ENCODE measurements at regions not wholly inside any gene's neighbourhood (a gene's known extent, or its start where the extent isn't known, plus 50 kb on each side); places are given as distances from the start of the nearest gene placed in this dataset.

DNA sequence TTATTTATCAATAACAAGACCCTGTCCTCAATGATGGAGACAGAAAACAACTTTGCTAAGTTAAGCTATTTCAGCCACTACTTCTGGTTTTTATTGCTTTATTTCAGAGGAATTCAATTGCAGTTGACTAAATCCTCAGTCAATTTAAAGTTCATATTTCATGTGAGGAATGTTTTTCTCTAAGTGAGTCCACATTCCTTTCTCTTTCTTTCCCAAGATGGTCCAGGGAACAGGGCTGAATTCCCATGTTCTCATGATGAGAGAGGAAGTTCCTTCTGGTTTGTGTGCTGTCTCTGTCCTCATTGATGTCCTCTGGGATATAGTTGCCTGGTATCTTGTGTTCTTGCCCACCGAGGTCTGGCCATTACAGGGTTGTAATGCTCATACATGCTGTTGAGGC lies 117.2 kb downstream of the SLIT2 start:
- H3K4me1 Mint-ChIP-seq, result no peaks in the 10 kb centered on the region
- ATAC-seq (replicated peaks), result no peak
- H3K36me3 Mint-ChIP-seq (ENCODE audit: low read depth), result no peaks in the 10 kb centered on the region
- no peaks in the 10 kb centered on the region for H3K9me3 Mint-ChIP-seq
- H3K4me3 Mint-ChIP-seq, result no peak overlapping the region
- H3K27me3 Mint-ChIP-seq, result peaks cover 4% of the 10 kb centered on the region
- no peak overlapping the region for H3K27ac Mint-ChIP-seq

- Mint-ChIP-seq H3K4me3 (no peak overlapping the region), H3K9me3 (no peaks in the 10 kb centered on the region)
- no peak for ATAC-seq (replicated peaks)
Observed at GRCh38 chr4:20370274-20370673, 118.6 kb downstream of the SLIT2 start.

GRCh38 chr4:20376070-20376469 lies 124.4 kb downstream of the SLIT2 start:
- Mint-ChIP-seq H3K4me1 (no peaks in the 10 kb centered on the region), H3K27ac (no peak overlapping the region), H3K27me3 (peaks cover 18% of the 10 kb centered on the region), H3K36me3 (ENCODE audit: low read depth) (no peaks in the 10 kb centered on the region), H3K9me3 (no peaks in the 10 kb centered on the region), H3K4me3 (no peak overlapping the region)
- ATAC-seq (replicated peaks), result no peak

More at GRCh38 chr4:20370274-20370673, 118.6 kb downstream of the SLIT2 start:
- Mint-ChIP-seq H3K27ac (no peak overlapping the region), H3K4me1 (no peaks in the 10 kb centered on the region), H3K36me3 (ENCODE audit: low read depth) (no peaks in the 10 kb centered on the region), H3K27me3 (peaks cover 4% of the 10 kb centered on the region)

GRCh38 chr4:20378181-20378580 lies 126.5 kb downstream of the SLIT2 start:
- Mint-ChIP-seq H3K4me1 (no peaks in the 10 kb centered on the region), H3K27ac (no peak overlapping the region), H3K27me3 (peaks cover 18% of the 10 kb centered on the region), H3K4me3 (no peak overlapping the region), H3K36me3 (ENCODE audit: low read depth) (no peaks in the 10 kb centered on the region), H3K9me3 (no peaks in the 10 kb centered on the region)
- ATAC-seq (replicated peaks), result no peak

GRCh38 chr4:20381005-20381404 lies 129.3 kb downstream of the SLIT2 start:
- Mint-ChIP-seq H3K9me3 (no peaks in the 10 kb centered on the region), H3K27me3 (peaks cover 14% of the 10 kb centered on the region), H3K4me3 (no peak overlapping the region), H3K27ac (no peak overlapping the region), H3K36me3 (ENCODE audit: low read depth) (no peaks in the 10 kb centered on the region), H3K4me1 (no peaks in the 10 kb centered on the region)
- ATAC-seq (replicated peaks), result no peak

GRCh38 chr4:20383283-20383682 lies 131.6 kb downstream of the SLIT2 start:
- no peak overlapping the region for H3K4me3 Mint-ChIP-seq
- no peaks in the 10 kb centered on the region for H3K9me3 Mint-ChIP-seq
- H3K36me3 Mint-ChIP-seq (ENCODE audit: low read depth), result no peaks in the 10 kb centered on the region
- no peak overlapping the region for H3K27ac Mint-ChIP-seq
- ATAC-seq (replicated peaks), result no peak
- H3K4me1 Mint-ChIP-seq, result no peaks in the 10 kb centered on the region
- H3K27me3 Mint-ChIP-seq, result peaks cover 10% of the 10 kb centered on the region

GRCh38 chr4:20383969-20384368 lies 132.3 kb downstream of the SLIT2 start:
- ATAC-seq (replicated peaks), result no peak
- Mint-ChIP-seq H3K36me3 (ENCODE audit: low read depth) (no peaks in the 10 kb centered on the region), H3K27ac (no peak overlapping the region), H3K4me3 (no peak overlapping the region), H3K4me1 (no peaks in the 10 kb centered on the region), H3K9me3 (no peaks in the 10 kb centered on the region), H3K27me3 (peaks cover 5% of the 10 kb centered on the region)

DNA sequence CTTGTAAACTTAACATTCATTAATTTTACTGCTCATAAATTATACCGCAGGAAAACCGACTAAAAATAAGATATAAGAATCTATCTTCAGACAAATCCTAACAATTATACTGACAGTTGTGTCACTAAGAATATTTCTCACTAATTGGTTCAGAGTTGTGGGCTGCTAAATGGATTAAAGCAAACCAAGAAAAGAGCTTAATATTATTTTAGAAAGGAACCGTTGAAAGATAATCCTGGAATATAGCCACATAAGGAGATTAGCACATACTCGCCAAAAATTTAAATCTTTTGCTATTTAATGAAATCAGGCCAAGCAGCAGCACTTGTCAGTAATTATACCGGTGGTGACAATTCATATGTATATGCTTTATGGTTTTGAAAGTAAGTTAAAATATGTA lies 132.8 kb downstream of the SLIT2 start:
- H3K4me3 Mint-ChIP-seq, result no peak overlapping the region
- H3K27me3 Mint-ChIP-seq, result peaks cover 4% of the 10 kb centered on the region
- H3K4me1 Mint-ChIP-seq, result no peaks in the 10 kb centered on the region
- H3K36me3 Mint-ChIP-seq (ENCODE audit: low read depth), result no peaks in the 10 kb centered on the region
- no peaks in the 10 kb centered on the region for H3K9me3 Mint-ChIP-seq
- no peak overlapping the region for H3K27ac Mint-ChIP-seq
- no peak for ATAC-seq (replicated peaks)

DNA sequence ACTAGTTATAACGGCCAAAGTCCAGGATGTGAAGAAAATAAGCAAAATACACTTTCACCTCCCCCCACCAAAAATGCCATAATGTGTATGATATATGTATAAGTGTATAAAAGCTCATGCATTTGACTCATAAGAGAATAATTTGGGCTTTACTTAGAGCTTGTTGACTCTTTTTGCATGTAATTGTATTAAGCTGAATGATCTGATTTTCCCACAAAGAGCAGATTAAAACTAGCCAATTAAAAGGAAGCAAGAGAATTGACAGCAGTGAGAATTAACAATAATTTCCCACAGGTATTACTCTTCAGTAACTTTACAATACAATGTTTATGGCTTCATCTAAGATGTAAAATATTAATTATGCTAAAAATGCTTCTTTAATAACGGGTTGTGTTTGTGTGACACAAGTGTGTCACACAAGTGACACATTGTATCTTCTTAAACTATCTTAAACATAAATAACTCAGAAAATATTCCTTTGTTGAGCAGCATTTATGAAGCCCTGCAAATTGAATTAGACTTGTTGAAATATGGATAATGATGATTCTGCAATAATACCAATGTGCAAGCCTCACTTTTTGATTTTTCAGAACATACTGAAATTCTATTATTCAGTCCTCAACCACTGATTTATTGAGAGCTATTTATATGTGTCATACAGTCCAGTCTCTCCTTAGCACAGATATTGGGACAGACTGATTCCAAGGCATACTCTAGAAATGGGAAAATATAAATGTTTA lies 134.5 kb downstream of the SLIT2 start:
- no peaks in the 10 kb centered on the region for H3K36me3 Mint-ChIP-seq (ENCODE audit: low read depth)
- no peaks in the 10 kb centered on the region for H3K9me3 Mint-ChIP-seq
- no peak overlapping the region for H3K4me3 Mint-ChIP-seq
- no peak for ATAC-seq (replicated peaks)
- H3K27me3 Mint-ChIP-seq, result no peaks in the 10 kb centered on the region
- no peak overlapping the region for H3K27ac Mint-ChIP-seq
- no peaks in the 10 kb centered on the region for H3K4me1 Mint-ChIP-seq

DNA sequence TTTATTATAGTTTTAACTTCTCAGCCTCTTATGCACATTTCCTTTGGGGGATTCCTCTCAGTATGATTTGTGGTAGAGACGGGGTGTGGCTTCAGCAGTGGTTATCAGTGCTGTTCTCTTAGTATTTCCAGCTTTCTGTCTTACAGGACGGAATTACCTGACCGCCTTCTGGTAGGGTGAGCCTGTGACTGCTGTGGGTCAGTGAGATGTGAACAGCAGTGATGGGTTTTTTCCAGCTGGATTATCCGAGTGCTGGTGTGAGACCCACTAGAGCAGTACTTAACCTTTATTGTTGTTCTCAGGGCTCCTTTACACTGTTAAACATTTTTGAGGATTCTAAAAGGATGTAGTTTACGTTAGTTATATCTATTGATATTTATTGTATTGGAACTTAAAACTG lies 135.2 kb downstream of the SLIT2 start:
- ATAC-seq (replicated peaks), result no peak
- Mint-ChIP-seq H3K9me3 (no peaks in the 10 kb centered on the region), H3K36me3 (ENCODE audit: low read depth) (no peaks in the 10 kb centered on the region), H3K27ac (no peak overlapping the region), H3K27me3 (no peaks in the 10 kb centered on the region), H3K4me3 (no peak overlapping the region), H3K4me1 (no peaks in the 10 kb centered on the region)

DNA sequence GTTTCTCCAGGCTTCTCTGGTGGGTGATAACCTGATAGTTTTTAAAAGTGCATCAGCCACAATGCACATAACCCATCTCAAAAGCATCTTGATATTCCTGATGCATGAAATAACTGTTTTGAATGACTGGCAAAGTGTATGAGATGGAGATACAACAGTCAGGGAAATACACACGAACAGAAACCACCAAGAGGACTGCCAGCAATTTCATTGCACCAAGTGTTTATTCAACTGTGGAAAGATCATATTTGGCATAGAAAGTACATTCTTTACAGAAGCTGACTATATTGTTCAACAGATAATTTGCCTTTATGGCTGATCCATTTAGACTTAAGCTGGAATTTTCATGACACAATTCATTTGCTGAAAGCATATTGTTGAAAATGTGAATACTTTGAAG lies 139.5 kb downstream of the SLIT2 start:
- Mint-ChIP-seq H3K4me1 (no peaks in the 10 kb centered on the region), H3K9me3 (no peaks in the 10 kb centered on the region), H3K36me3 (ENCODE audit: low read depth) (no peaks in the 10 kb centered on the region), H3K4me3 (no peak overlapping the region), H3K27ac (no peak overlapping the region), H3K27me3 (no peaks in the 10 kb centered on the region)
- no peak for ATAC-seq (replicated peaks)

- H3K4me3 Mint-ChIP-seq, result no peak overlapping the region
- no peaks in the 10 kb centered on the region for H3K36me3 Mint-ChIP-seq (ENCODE audit: low read depth)
- H3K27ac Mint-ChIP-seq, result no peak overlapping the region
- H3K9me3 Mint-ChIP-seq, result no peaks in the 10 kb centered on the region
- no peaks in the 10 kb centered on the region for H3K27me3 Mint-ChIP-seq
- H3K4me1 Mint-ChIP-seq, result no peaks in the 10 kb centered on the region
- no peak for ATAC-seq (replicated peaks)
Observed at GRCh38 chr4:20391912-20392311, 140.2 kb downstream of the SLIT2 start.

DNA sequence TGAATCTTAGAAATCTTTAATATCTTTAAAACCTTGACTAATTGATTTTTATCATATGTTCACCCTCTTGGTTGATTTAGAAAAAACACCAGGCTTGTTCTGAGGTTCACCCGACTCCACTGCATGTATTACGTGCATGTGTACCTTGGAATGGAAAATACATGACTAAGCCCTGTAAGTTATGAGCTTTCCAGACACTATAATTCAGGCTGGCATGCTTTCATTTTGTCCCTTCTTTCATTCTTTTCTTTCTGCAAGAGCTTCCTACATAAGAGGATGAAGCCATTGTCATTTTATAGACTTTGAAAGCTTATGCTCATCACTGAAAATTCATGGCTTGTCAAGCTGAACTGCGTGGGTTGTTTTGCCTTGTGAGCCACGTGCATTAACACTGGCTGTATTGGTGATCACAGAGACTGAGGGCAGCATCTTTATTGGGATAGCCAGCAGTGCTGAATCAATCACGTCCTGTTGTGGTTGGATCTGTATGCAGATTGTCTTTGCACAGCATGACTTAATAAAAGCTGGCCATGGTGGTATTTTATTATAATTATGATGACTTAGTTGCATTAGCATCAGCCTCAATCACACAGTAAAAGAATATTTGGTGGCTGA lies 141.9 kb downstream of the SLIT2 start:
- peaks cover 3% of the 10 kb centered on the region for H3K27me3 Mint-ChIP-seq
- no peak overlapping the region for H3K27ac Mint-ChIP-seq
- H3K36me3 Mint-ChIP-seq (ENCODE audit: low read depth), result no peaks in the 10 kb centered on the region
- H3K4me1 Mint-ChIP-seq, result no peaks in the 10 kb centered on the region
- no peak for ATAC-seq (replicated peaks)
- H3K4me3 Mint-ChIP-seq, result no peak overlapping the region
- H3K9me3 Mint-ChIP-seq, result no peaks in the 10 kb centered on the region

GRCh38 chr4:20394512-20394911 lies 142.8 kb downstream of the SLIT2 start:
- no peak overlapping the region for H3K27ac Mint-ChIP-seq
- no peaks in the 10 kb centered on the region for H3K4me1 Mint-ChIP-seq
- no peaks in the 10 kb centered on the region for H3K9me3 Mint-ChIP-seq
- H3K36me3 Mint-ChIP-seq (ENCODE audit: low read depth), result no peaks in the 10 kb centered on the region
- no peak for ATAC-seq (replicated peaks)
- H3K4me3 Mint-ChIP-seq, result no peak overlapping the region
- H3K27me3 Mint-ChIP-seq, result peaks cover 3% of the 10 kb centered on the region

DNA sequence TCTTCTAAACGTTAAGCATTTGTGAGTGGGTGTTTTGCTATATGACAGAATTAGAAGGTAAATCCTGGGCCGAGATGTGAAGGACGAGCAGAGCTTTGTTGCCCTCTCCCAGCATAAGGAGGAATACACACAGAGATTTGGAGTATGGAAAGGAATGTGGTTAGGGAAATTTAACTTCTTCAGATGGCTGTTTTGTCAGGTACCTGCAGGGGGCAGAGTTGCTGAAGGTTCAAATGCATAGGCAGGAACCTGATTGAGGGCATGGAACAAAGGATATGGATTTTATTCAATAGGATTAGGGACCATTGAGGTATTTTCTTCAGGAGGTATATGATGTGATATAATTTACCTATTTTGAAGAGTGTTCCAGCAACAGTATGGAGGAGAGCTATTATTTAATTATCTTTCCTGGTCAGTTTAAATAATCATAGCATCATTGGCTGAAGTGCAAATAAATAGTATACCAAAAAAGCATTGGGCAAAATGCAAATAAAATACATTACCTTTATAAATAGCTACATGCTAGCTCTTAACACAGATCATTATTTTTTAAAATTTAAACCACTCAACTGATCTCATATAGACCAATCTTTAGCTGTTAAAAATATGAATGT lies 143.6 kb downstream of the SLIT2 start:
- Mint-ChIP-seq H3K27ac (no peak overlapping the region), H3K9me3 (no peaks in the 10 kb centered on the region), H3K36me3 (ENCODE audit: low read depth) (no peaks in the 10 kb centered on the region), H3K4me3 (no peak overlapping the region), H3K4me1 (no peaks in the 10 kb centered on the region), H3K27me3 (peaks cover 7% of the 10 kb centered on the region)
- no peak for ATAC-seq (replicated peaks)

Data from activated T-helper 17 cell treated with anti-CD3 and anti-CD28 coated beads, Interleukin-2, amount 50 U/mL, for 72 hours (primary cell).